ENCODE measurements at regions not wholly inside any gene's neighbourhood (a gene's known extent, or its start where the extent isn't known, plus 50 kb on each side); places are given as distances from the start of the nearest gene placed in this dataset.

- Histone ChIP-seq H3K27ac (no peak overlapping the region), H3K4me3 (no peak overlapping the region), H3K4me1 (ENCODE audit: control insufficient read depth in 1 of 2, low read depth in 2 of 2) (peaks cover 0 to 6% of the 10 kb centered on the region in 2 donors), H3K9me3 (no peaks in the 10 kb centered on the region), H3K27me3 (replicated peaks; ENCODE audit: insufficient read depth) (no peaks in the 10 kb centered on the region), H3K36me3 (no peaks in the 10 kb centered on the region)
- ATAC-seq (ENCODE audit: insufficient number of reproducible peaks, low FRiP score, low read depth) (no peak), DNase-seq (ENCODE audit: low spot score) (no peak)
- TF ChIP-seq, protein P1, sequence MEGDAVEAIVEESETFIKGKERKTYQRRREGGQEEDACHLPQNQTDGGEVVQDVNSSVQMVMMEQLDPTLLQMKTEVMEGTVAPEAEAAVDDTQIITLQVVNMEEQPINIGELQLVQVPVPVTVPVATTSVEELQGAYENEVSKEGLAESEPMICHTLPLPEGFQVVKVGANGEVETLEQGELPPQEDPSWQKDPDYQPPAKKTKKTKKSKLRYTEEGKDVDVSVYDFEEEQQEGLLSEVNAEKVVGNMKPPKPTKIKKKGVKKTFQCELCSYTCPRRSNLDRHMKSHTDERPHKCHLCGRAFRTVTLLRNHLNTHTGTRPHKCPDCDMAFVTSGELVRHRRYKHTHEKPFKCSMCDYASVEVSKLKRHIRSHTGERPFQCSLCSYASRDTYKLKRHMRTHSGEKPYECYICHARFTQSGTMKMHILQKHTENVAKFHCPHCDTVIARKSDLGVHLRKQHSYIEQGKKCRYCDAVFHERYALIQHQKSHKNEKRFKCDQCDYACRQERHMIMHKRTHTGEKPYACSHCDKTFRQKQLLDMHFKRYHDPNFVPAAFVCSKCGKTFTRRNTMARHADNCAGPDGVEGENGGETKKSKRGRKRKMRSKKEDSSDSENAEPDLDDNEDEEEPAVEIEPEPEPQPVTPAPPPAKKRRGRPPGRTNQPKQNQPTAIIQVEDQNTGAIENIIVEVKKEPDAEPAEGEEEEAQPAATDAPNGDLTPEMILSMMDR (IDR thresholded peaks at IDR 0.05), result no peak
Measured at GRCh38 chr15:93174836-93175235, 85.8 kb upstream of the RGMA start.

GRCh38 chr15:93173369-93173768 lies 84.4 kb upstream of the RGMA start:
- H3K4me3 ChIP-seq, result no peak overlapping the region
- TF ChIP-seq, protein P1 (IDR thresholded peaks at IDR 0.05), result no peak
- peaks cover 0 to 10% of the 10 kb centered on the region in 2 donors for H3K4me1 ChIP-seq (ENCODE audit: control insufficient read depth in 1 of 2, low read depth in 2 of 2)
- DNase-seq (ENCODE audit: low spot score) (no peak), ATAC-seq (ENCODE audit: insufficient number of reproducible peaks, low FRiP score, low read depth) (no peak)
- no peaks in the 10 kb centered on the region for H3K9me3 ChIP-seq
- no peaks in the 10 kb centered on the region for H3K36me3 ChIP-seq
- no peak overlapping the region for H3K27ac ChIP-seq
- H3K27me3 ChIP-seq (replicated peaks; ENCODE audit: insufficient read depth), result no peaks in the 10 kb centered on the region

- Histone ChIP-seq H3K4me1 (ENCODE audit: control insufficient read depth in 1 of 2, low read depth in 2 of 2) (peaks cover 0 to 12% of the 10 kb centered on the region in 2 donors), H3K36me3 (no peaks in the 10 kb centered on the region), H3K27ac (no peak overlapping the region), H3K4me3 (no peak overlapping the region), H3K27me3 (replicated peaks; ENCODE audit: insufficient read depth) (no peaks in the 10 kb centered on the region), H3K9me3 (no peaks in the 10 kb centered on the region)
- TF ChIP-seq, protein P1 (IDR thresholded peaks at IDR 0.05), result no peak
- DNase-seq (ENCODE audit: low spot score) (no peak), ATAC-seq (ENCODE audit: insufficient number of reproducible peaks, low FRiP score, low read depth) (no peak)
Measured at GRCh38 chr15:93171476-93171875, 82.5 kb upstream of the RGMA start.

GRCh38 chr15:93170329-93170728 lies 81.3 kb upstream of the RGMA start:
- no peak overlapping the region for H3K4me3 ChIP-seq
- ATAC-seq (ENCODE audit: insufficient number of reproducible peaks, low FRiP score, low read depth) (no peak), DNase-seq (ENCODE audit: low spot score) (no peak)
- TF ChIP-seq, protein P1 (IDR thresholded peaks at IDR 0.05), result no peak
- H3K9me3 ChIP-seq, result no peaks in the 10 kb centered on the region
- H3K36me3 ChIP-seq, result no peaks in the 10 kb centered on the region
- H3K4me1 ChIP-seq (ENCODE audit: control insufficient read depth in 1 of 2, low read depth in 2 of 2), result peaks cover 0 to 12% of the 10 kb centered on the region in 2 donors
- H3K27me3 ChIP-seq (replicated peaks; ENCODE audit: insufficient read depth), result no peaks in the 10 kb centered on the region
- no peak overlapping the region for H3K27ac ChIP-seq

- Histone ChIP-seq H3K4me1 (ENCODE audit: control insufficient read depth in 1 of 2, low read depth in 2 of 2) (peaks cover 0 to 12% of the 10 kb centered on the region in 2 donors), H3K4me3 (no peak overlapping the region), H3K27me3 (replicated peaks; ENCODE audit: insufficient read depth) (no peaks in the 10 kb centered on the region), H3K9me3 (no peaks in the 10 kb centered on the region), H3K36me3 (no peaks in the 10 kb centered on the region), H3K27ac (no peak overlapping the region)
- TF ChIP-seq, protein P1 (IDR thresholded peaks at IDR 0.05), result no peak
- ATAC-seq (ENCODE audit: insufficient number of reproducible peaks, low FRiP score, low read depth), result no peak
- DNase-seq (ENCODE audit: low spot score), result no peak
Measured at GRCh38 chr15:93168910-93169309, 79.9 kb upstream of the RGMA start.
